ENCODE measurements at regions not wholly inside any gene's neighbourhood (a gene's known extent, or its start where the extent isn't known, plus 50 kb on each side); places are given as distances from the start of the nearest gene placed in this dataset.
"Not testable (repeated sequence)": the region's sequence is repeated elsewhere in the genome, so short reads cannot be mapped to it uniquely, and the experiment has no call there.

- DNase-seq (ENCODE audit: low spot score): no peak
These were observed 332.4 kb upstream of the MYT1L start for GRCh38 chr2:2663401-2664036.

DNA sequence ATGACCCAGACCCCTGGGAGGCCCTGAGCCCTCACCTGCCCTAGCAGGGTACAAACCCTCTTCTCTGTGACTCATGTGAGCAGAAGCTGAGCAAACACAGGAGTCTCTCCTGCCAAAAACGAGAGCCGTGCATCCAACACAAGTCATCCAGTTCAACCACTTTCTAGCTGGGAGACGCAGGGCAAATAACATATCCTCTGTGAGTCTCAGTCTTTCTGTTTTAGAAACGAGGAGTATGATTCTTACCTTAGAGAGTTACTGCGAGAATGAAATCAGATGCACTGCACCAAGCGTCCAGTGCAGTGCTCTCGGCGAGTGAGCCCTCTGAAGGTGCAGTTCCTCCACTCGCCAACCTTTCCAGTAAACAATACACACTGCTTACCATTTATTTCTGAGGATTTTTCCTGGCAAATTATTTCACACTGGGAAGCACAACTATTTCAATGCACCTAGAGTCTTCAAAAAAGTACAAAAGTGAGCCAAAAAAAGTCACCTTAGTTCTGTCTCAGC, 331.8 kb upstream of the MYT1L start:
- DNase-seq (ENCODE audit: low spot score): no peak

GRCh38 chr2:2662037-2662846, 331.2 kb upstream of the MYT1L start:
- DNase-seq (ENCODE audit: low spot score): no peak

GRCh38 chr2:2660789-2661355, 329.8 kb upstream of the MYT1L start:
- DNase-seq (ENCODE audit: low spot score): no peak

DNA sequence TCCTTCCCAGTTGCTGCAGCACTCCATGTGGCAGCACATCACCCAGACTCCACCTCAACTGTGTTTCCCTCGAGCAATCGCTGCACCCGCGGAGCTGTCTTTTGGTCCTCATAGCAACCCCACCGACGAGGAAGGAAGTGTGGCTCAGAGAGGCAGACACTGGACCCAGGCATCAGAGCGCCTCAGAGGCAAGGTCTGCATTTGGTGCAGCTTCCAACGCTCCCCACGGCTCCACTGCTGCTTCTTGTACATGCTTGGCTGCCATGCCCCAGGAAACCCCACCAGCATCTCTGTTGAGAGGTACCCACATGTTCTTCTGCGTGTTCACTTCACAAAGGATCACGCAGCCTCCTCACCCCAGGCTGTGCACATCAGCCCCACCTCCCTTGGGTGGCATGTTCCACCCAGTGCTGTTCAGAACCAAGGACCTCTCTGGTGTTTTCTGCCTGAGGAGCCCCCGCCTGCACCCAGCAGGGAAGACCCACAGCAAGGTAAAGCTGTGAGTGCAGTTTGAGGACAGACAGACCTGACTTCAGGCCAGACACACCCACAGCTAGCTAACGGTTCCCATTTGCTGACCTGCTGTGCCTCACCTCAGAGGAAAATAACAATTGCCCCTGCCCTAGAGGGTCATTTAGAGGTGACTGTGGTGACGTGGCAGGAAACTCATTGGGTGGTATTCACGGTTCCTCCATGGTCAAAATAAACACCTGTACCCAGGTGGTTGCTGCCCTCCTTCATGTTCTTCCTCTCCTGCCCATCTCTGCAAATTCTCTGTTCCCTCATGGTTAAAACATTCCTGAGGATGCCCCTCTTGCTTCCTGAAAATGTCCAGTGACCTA, 326.3 kb upstream of the MYT1L start:
- no peak for DNase-seq (ENCODE audit: low spot score)

DNA sequence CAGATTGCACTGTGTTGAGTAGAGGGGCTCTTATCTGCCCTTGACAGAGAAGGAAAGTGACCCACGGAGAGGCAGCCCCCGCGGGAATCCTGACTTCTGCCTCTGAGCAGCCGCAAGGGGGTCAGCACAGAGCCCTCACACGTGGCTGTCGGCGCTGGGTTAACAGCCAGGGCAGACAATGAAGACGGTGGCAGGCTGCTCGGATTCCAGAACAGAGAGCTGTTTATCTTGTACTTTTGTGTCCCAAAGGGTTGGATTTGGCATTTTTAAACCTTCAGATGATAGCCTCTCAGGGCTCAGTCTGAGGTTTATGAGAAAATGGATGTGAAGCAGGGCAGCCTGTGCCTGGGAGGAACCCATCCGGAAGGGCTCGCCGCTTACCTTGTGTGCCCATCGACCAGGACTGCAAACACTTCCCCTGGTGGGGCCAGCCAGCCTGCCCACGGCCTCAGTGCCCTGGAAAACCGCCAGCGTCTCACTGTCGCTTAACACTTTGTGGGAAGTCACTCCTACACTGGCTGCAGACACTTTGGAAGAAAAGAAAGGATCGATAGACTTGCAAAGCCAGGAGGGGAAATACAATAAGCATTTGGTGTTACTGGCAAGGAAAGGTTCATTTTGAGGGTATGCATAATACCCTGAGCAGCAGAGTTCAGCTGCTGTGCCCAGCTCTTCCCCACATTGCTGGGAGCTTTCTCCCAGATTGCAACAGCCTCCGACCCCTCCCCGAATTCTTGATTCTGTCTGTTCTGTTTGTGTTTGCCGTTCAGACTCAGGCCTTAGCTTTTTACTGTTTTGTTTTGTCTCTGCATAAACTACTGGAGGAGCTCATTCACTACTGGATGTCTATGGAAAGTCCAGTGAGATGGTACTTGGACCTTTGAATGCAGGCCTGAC, 325.3 kb upstream of the MYT1L start:
- no peak for DNase-seq (ENCODE audit: low spot score)

DNA sequence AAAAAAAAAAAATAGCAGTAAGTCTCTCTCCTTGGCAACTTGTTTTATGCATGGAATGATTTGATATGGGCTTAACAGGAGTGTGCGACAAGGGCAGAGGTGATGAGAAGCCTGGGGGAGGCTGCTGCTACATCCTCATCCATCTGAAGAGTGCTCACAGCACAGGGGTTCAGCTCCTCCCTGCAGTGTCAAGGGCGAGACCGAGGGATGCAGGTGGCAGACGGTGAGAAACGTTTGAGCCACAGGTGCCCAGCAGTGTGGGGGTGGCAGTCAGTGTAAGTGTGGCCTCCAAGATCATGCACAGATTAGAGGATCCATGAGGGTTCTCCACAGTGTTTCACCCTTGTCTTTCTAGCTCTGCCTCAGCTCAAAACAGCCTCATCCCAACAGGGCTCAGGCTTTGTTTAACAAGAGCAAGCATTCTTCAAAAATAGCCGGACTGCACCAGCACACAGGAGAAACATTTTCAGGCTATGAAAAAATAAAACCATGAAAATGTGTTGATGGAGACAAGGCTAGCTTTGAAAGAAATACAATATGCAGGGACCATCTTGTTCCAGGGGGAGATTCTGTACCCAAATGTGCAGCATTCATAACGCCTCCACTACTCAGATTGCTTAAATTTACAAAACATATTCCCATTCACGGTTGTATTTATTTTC, 324.5 kb upstream of the MYT1L start:
- DNase-seq (ENCODE audit: low spot score): no peak

DNA sequence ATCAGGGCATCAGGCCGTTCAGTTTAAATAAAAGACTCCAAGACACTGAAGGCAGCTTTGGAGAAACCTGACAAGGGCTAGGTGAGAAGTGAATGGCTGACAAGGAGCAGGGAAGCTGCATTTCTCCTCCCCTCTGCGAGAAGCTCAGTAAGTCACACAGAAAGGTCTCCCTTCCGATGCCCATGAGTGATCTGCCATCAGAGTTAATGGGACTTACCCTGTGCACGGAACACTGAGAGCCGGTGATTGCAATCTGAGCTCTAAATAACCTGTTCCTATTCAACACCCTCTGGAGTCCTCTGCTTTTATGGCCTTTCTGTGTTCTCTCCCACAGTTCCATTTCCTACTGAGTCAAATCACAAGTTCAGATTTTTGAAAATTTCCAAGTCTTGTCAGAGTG, 322.2 kb upstream of the MYT1L start:
- DNase-seq (ENCODE audit: low spot score): no peak

DNA sequence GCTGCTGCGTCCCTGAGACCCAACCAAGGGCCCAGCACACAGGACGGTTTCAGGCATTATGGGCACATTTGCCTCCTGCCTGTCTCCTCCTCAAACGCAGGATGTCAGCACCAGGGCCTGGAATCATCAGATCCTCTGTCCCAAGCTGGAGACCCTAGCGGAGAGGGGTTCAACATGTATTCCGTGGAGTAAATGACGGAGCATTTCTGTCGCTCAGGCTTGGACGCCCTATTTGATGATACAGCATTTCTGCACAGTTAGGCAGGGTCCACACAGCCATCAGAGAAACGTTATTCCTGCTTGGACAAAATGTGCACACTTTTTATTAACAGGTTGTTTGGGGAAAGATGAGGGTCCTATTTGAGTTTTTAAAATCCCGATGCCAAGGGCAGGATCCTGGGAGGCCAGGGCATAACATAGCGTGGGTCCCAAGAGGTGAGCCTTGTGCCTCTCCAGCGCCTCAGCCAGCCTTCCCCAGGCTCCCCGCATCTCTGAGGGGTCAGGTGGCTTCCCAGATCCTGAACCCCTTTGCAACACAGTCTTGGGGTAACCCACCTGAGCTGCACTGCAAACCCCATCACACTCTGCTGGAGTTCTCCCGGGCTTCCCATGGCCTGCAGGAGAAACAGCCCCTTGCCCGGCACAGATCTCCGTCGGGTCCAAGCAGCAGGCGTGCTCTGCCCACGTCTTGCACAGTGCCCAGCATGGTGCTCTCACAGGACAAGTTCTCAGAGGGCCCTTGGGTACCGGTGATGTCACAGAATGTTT, 319.7 kb upstream of the MYT1L start:
- no peak for DNase-seq (ENCODE audit: low spot score)

DNA sequence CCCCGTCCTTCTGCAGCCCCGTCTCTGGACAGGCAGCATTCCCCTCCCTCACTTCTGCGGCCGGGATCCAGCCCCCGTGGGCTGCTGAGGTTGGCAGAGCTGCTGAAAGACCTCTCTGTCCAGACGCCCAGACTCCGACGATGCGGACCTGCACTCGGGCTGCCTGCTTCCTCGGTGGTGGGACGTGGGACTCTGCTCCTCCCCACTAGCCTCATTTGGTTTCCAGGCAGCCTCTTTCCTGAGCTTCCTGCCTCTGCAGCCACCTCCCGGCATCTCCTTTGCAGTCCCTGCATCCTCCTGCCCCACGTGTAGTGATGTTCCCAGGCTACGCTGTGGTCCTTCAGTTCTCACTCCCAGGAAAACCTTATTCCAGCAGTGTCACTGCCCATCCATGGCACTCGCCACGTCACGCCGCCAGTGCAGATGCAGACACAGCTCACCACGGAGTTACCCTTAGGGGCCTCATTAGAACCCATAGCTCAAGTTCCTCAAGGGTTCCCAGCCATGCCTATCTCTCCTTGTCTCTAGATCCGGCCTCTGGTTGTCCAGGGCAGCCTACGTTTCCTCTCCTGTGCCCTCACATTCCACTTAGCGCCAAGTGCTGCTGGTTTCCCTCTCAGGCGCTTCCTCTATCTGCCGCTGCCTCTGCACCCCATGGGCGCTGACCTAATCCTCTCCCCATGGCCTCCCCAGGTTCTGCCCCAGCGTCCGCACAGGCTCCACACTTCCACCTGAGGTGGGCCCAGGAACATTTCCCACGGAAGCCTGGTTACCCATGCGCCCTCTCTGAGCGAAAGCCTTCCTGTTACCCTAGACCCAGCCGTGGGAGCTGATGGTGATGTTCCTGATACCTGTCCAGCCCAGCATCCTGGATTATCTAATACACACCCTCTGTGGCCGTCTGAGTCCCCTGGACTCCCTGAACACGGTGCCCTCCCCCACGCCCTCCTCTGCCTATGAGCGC, 318.3 kb upstream of the MYT1L start:
- no peak for DNase-seq (ENCODE audit: low spot score)

DNA sequence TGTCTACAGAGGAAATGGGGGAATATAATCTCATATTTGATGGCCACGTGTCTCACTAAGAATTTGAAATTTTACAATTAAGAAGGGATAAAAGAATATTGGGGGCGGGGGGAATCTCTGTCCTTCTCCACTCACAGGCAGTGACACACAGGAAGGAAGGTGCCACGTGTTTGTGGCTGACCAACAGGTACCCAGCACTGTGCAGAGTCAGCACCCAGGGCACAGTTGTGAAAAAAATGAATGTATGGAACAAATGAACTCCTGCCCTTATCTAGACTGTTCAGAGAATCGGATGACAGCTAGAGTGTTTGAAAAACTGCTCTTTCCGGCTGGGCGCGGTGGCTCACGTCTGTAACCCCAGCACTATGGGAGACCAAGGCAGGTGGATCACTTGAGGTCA, 317.0 kb upstream of the MYT1L start:
- no peak for DNase-seq (ENCODE audit: low spot score)

GRCh38 chr2:2647141-2647541, 316.1 kb upstream of the MYT1L start:
- no peak for DNase-seq (ENCODE audit: low spot score)

GRCh38 chr2:2646433-2647051, 315.5 kb upstream of the MYT1L start:
- DNase-seq (ENCODE audit: low spot score): no peak

DNA sequence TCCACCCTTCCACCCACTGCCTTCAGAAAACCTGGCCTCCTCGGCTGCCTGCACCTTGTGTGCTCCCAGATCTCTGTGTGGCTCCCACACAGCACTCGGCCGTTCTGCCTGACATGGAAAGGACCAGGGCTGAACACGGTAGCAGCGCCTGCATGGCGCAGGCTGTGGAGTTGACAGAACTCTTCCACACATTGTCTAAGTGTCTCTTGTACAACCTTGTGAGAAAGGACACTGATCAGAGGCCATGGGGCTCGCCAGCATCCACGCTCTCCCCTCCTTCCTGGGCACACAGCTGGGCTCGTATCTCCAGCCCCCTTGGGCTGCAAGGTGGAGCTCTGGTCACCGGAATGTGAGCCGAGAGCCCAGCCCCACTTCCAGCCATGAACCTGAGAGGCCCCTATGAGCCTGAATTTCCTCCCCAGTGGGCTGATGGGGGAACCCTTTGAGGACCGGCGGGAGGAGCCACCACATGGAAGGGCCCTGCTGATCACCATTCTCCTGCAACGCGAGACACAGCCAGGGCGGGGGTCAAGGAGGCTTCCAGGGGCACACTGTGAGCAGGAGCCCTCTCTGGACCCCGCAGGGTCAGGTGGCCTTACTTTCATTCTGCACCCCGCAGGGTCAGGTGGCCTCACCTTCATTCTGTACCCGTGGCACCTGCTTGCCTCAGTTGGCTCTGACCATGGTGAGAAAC, 314.2 kb upstream of the MYT1L start:
- no peak for DNase-seq (ENCODE audit: low spot score)

DNA sequence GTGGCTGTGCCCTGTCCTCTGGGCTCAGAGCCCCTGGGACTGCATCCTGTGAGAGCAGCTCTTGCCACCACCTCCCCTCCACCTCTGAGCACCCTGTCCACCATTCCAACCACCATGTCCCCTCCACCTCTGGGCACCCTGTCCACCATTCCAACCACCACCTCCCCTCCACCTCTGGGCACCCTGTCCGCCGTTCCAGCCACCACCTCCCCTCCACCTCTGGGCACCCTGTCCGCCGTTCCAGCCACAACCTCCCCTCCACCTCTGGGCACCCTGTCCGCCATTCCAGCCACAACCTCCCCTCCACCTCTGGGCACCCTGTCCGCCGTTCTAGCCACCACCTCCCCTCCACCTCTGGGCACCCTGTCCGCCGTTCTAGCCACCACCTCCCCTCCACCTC, 313.7 kb upstream of the MYT1L start:
- not testable (repeated sequence) for DNase-seq (ENCODE audit: low spot score)

GRCh38 chr2:2644040-2644439, 313.0 kb upstream of the MYT1L start:
- no peak for DNase-seq (ENCODE audit: low spot score)

Data from AG20443 (cell line).